NOMO-1 treated with DMSO at 0.1 percent for 48 hours (cell line): ENCODE measurements at regions not wholly inside any gene's neighbourhood (a gene's known extent, or its start where the extent isn't known, plus 50 kb on each side); places are given as distances from the start of the nearest gene placed in this dataset.

Experiments used
- DNase-seq: peaks from one replicate; lab custom pipeline; 2025; ENCODE audit not compliant: unreplicated experiment; lab: John Stamatoyannopoulos, UW

- DNase-seq: no peak
These were observed 61.4 kb upstream of the VLDLR start for GRCh38 chr9:2560180-2560579.

- DNase-seq: no peak
These were observed 55.8 kb upstream of the VLDLR start for GRCh38 chr9:2565676-2566340.

GRCh38 chr9:2567922-2568321 lies 53.7 kb upstream of the VLDLR start:
- DNase-seq: no peak

- no peak for DNase-seq
These were observed 52.9 kb upstream of the VLDLR start for GRCh38 chr9:2568689-2569088.

GRCh38 chr9:2570615-2571479 lies 50.7 kb upstream of the VLDLR start:
- peak; percentile 90 for DNase-seq
